Esophagus (tissue), 2 donors: ENCODE measurements at regions not wholly inside any gene's neighbourhood (a gene's known extent, or its start where the extent isn't known, plus 50 kb on each side); places are given as distances from the start of the nearest gene placed in this dataset.

Experiments
- H3K27ac ChIP-seq, 2 donors: one replicate each; pipeline ENCODE4 v1.5.1; 2013; ENCODE audit warnings: low read depth in 2 of 2, mild to moderate bottlenecking in 2 of 2, inconsistent platforms in 1 of 2, low read length in 1 of 2, moderate library complexity in 1 of 2
- H3K27me3 ChIP-seq, 2 donors: one replicate each; pipeline ENCODE4 v1.6.1; 2013; ENCODE audit warnings: low read length in 2 of 2, control low read depth in 1 of 2, mild to moderate bottlenecking in 1 of 2; ENCODE audit not compliant: insufficient read depth in 2 of 2, control insufficient read depth in 1 of 2
- H3K36me3 ChIP-seq, 2 donors: one replicate each; pipeline ENCODE4 v1.6.1; 2013; ENCODE audit warnings: low read length in 1 of 2; ENCODE audit not compliant: control insufficient read depth in 2 of 2, insufficient read depth in 2 of 2
- H3K4me1 ChIP-seq, 2 donors: one replicate each; pipeline ENCODE4 v1.6.1; 2013; ENCODE audit warnings: low read length in 1 of 2; ENCODE audit not compliant: control insufficient read depth in 2 of 2, insufficient read depth in 2 of 2
- H3K4me3 ChIP-seq, 2 donors: one replicate each; pipeline ENCODE4 v1.5.1; 2013; ENCODE audit warnings: low read length in 2 of 2, mild to moderate bottlenecking in 2 of 2, low read depth in 1 of 2, moderate library complexity in 1 of 2
- H3K9me3 ChIP-seq, 2 donors: one replicate each; pipeline ENCODE4 v1.6.1; 2013; ENCODE audit warnings: mild to moderate bottlenecking in 2 of 2, low read depth in 1 of 2, low read length in 1 of 2, moderate library complexity in 1 of 2; ENCODE audit not compliant: control insufficient read depth in 2 of 2, insufficient read depth in 1 of 2
- WGBS, 2 donors: extraction: QIAGEN DNeasy Blood & Tissue Kit; methylation state at CpG; one replicate each; pipeline ENCODE4 v1.1.7; 2013; 5-methylcytosine and 5-hydroxymethylcytosine counted together
- donor health status: healthy with polysubstance abuse.
- donor health status: Bipolar disorder and iron deficiency.

GRCh38 chr10:124183617-124184016, 90.2 kb upstream of the CHST15 start:
- H3K27me3 ChIP-seq, result no peaks in the 10 kb centered on the region
- no peak overlapping the region for H3K27ac ChIP-seq
- H3K9me3 ChIP-seq, result no peaks in the 10 kb centered on the region
- 86 to 87% methylated on average over 7 of the region's 7 CpGs for WGBS, 2 donors
- no peaks in the 10 kb centered on the region for H3K36me3 ChIP-seq
- no peaks in the 10 kb centered on the region for H3K4me1 ChIP-seq
- no peak overlapping the region for H3K4me3 ChIP-seq

GRCh38 chr10:124182088-124182541, 88.7 kb upstream of the CHST15 start:
- no peak overlapping the region for H3K27ac ChIP-seq
- no peaks in the 10 kb centered on the region for H3K9me3 ChIP-seq
- no peaks in the 10 kb centered on the region for H3K36me3 ChIP-seq
- 87 to 90% methylated on average over 17 of the region's 17 CpGs for WGBS, 2 donors
- H3K4me1 ChIP-seq, result no peaks in the 10 kb centered on the region
- no peak overlapping the region for H3K4me3 ChIP-seq
- no peaks in the 10 kb centered on the region for H3K27me3 ChIP-seq

- no peak overlapping the region for H3K27ac ChIP-seq
- 81 to 87% methylated on average over 8 of the region's 8 CpGs for WGBS, 2 donors
- no peak overlapping the region for H3K4me3 ChIP-seq
- no peaks in the 10 kb centered on the region for H3K9me3 ChIP-seq
- no peaks in the 10 kb centered on the region for H3K4me1 ChIP-seq
- H3K27me3 ChIP-seq, result no peaks in the 10 kb centered on the region
- no peaks in the 10 kb centered on the region for H3K36me3 ChIP-seq
Observed at GRCh38 chr10:124181656-124182055, 88.3 kb upstream of the CHST15 start.

GRCh38 chr10:124180947-124181549, 87.7 kb upstream of the CHST15 start:
- Histone ChIP-seq H3K4me3 (no peak overlapping the region), H3K9me3 (no peaks in the 10 kb centered on the region), H3K36me3 (no peaks in the 10 kb centered on the region), H3K27ac (no peak overlapping the region), H3K27me3 (no peaks in the 10 kb centered on the region), H3K4me1 (no peaks in the 10 kb centered on the region)
- 93 to 94% methylated on average over 10 of the region's 10 CpGs for WGBS, 2 donors

GRCh38 chr10:124180044-124180745, 86.8 kb upstream of the CHST15 start:
- H3K27me3 ChIP-seq, result no peaks in the 10 kb centered on the region
- H3K4me1 ChIP-seq, result no peaks in the 10 kb centered on the region
- H3K27ac ChIP-seq, result no peak overlapping the region
- WGBS, 2 donors, result 73% methylated on average over 8 of the region's 8 CpGs
- no peaks in the 10 kb centered on the region for H3K36me3 ChIP-seq
- H3K4me3 ChIP-seq, result no peak overlapping the region
- no peaks in the 10 kb centered on the region for H3K9me3 ChIP-seq

- Histone ChIP-seq H3K27ac (no peak overlapping the region), H3K36me3 (no peaks in the 10 kb centered on the region), H3K9me3 (no peaks in the 10 kb centered on the region), H3K4me1 (no peaks in the 10 kb centered on the region), H3K4me3 (no peak overlapping the region), H3K27me3 (no peaks in the 10 kb centered on the region)
- 87 to 93% methylated on average over 3 of the region's 3 CpGs for WGBS, 2 donors
Observed at GRCh38 chr10:124179308-124180043, 86.1 kb upstream of the CHST15 start.

- Histone ChIP-seq H3K9me3 (no peaks in the 10 kb centered on the region), H3K27ac (no peak overlapping the region), H3K4me1 (no peaks in the 10 kb centered on the region), H3K36me3 (no peaks in the 10 kb centered on the region), H3K4me3 (no peak overlapping the region), H3K27me3 (no peaks in the 10 kb centered on the region)
- WGBS, 2 donors, result 85 to 89% methylated on average over 5 of the region's 5 CpGs
Observed at GRCh38 chr10:124177180-124177518, 83.8 kb upstream of the CHST15 start.

- H3K27ac ChIP-seq, result no peak overlapping the region
- no peak overlapping the region for H3K4me3 ChIP-seq
- no peaks in the 10 kb centered on the region for H3K36me3 ChIP-seq
- 79 to 80% methylated on average over 15 of the region's 15 CpGs for WGBS, 2 donors
- no peaks in the 10 kb centered on the region for H3K9me3 ChIP-seq
- H3K27me3 ChIP-seq, result no peaks in the 10 kb centered on the region
- no peaks in the 10 kb centered on the region for H3K4me1 ChIP-seq
Observed at GRCh38 chr10:124176349-124177179, 83.2 kb upstream of the CHST15 start.

- Histone ChIP-seq H3K27ac (no peak overlapping the region), H3K36me3 (no peaks in the 10 kb centered on the region), H3K4me1 (no peaks in the 10 kb centered on the region), H3K27me3 (no peaks in the 10 kb centered on the region), H3K4me3 (no peak overlapping the region), H3K9me3 (no peaks in the 10 kb centered on the region)
- WGBS, 2 donors, result 78 to 80% methylated on average over 10 of the region's 10 CpGs
Observed at GRCh38 chr10:124175701-124176348, 82.4 kb upstream of the CHST15 start.
